ENCODE measurements at regions not wholly inside any gene's neighbourhood (a gene's known extent, or its start where the extent isn't known, plus 50 kb on each side); places are given as distances from the start of the nearest gene placed in this dataset.

DNA sequence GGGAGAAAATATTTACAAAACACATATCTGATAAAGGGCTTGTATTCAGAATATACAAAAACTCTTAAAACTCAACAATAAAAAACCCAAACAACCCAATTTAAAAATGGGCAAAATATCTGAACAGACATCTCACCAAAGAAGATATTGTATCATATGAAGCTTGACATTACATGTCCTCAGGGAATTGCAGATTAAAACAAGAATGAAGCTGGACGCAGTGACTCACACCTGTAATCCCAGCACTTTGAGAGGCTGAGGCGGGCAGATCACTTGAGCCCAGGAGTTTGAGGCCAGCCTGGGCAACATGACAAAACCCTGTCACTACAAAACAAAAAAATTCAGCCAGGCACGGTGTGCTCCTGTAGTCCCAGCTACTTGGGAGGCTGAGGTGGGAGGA, 135.4 kb upstream of the AKIRIN2 start:
- POLR2A ChIA-PET, result no interaction called here
- H3K4me1 ChIP-seq (ENCODE audit: insufficient read depth, low read length), result no peaks in the 10 kb centered on the region
- H3K27ac ChIP-seq (ENCODE audit: low read depth, low read length), result no peak overlapping the region
- Mint-ChIP-seq H3K4me1 (peaks cover 3 to 4% (median 4%) of the 10 kb centered on the region in 3 donors), H3K27ac (no peak overlapping the region), H3K9me3 (peaks cover 0 to 6% (median 0%) of the 10 kb centered on the region in 5 donors), H3K27me3 (peaks cover 3 to 5% of the 10 kb centered on the region in 2 donors), H3K36me3 (no peaks in the 10 kb centered on the region), H3K4me3 (no peak overlapping the region)
- H3K27me3 ChIP-seq (ENCODE audit: insufficient read depth, low read length, poor library complexity, severe bottlenecking), result no peaks in the 10 kb centered on the region
- CTCF ChIA-PET, result interaction anchor here (1.6 kb wide), 1 partner anchor 15 kb away, joined by 3 read pairs; no protein-coding TSS in a partner anchor
- no peak for DNase-seq
- no peaks in the 10 kb centered on the region for H3K9me3 ChIP-seq (ENCODE audit: low read length)
- H3K4me3 ChIP-seq (ENCODE audit: low read length), result no peak overlapping the region
- no peaks in the 10 kb centered on the region for H3K36me3 ChIP-seq (ENCODE audit: insufficient read depth, low read length)

DNA sequence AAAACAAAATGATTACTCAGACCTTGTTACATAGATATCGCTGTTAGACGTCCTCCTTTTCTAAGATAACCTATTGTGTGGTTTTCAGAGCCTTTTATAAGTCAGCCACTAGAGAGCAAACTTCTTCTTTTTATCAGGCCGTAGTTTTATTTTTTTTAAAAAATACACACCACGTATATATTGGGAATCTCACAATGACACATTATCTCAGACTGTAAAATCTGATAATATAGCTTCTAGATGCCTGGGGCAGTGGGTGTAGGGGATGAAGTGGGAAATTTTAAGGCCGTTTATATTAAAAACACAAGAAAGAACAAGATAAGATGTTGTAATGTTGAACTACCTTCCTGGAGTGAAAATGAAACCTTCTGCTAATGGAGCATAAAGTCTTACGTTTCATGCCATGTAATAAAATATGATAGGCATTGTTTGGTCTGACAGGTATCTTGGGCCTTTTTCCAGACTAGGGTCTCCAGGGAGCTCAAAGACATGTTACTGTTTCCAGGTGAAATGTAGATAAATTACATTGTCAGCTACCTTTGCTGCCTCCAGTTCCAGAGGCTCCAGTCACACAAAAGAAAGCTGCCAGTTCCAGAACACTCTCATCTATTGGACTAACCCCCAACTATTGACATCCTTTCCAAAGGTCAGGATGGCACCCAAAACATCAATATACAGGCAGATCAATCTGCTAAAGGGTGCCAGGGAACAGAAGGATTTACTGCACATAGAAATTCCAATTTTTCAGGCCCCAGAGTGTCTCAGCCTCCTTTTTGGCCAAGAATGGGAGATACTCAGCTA, 130.2 kb upstream of the AKIRIN2 start:
- Histone ChIP-seq H3K4me3 (ENCODE audit: low read length) (peak overlapping the region; percentile 51), H3K4me1 (ENCODE audit: insufficient read depth, low read length) (no peaks in the 10 kb centered on the region), H3K27ac (ENCODE audit: low read depth, low read length) (no peak overlapping the region), H3K27me3 (ENCODE audit: insufficient read depth, low read length, poor library complexity, severe bottlenecking) (no peaks in the 10 kb centered on the region), H3K36me3 (ENCODE audit: insufficient read depth, low read length) (no peaks in the 10 kb centered on the region), H3K9me3 (ENCODE audit: low read length) (no peaks in the 10 kb centered on the region)
- peak overlapping the region; percentile 62 to 97 (median 94) for H3K27ac Mint-ChIP-seq
- ChIA-PET CTCF (interaction anchor here (0.6 to 2.2 kb wide), 13 partner anchors 10 to 1039 kb away, joined by 3 to 11 read pairs (median 3); partner anchors contain the start of gene AKIRIN2), POLR2A (interaction anchor here (0.5 to 1.1 kb wide), 2 partner anchors 130 to 134 kb away, joined by 3 read pairs; no protein-coding TSS in a partner anchor)
- no peaks in the 10 kb centered on the region for H3K36me3 Mint-ChIP-seq
- H3K4me3 Mint-ChIP-seq, result peak overlapping the region; percentile 90 to 95 (median 93)
- H3K4me1 Mint-ChIP-seq, result peaks cover 6 to 12% (median 11%) of the 10 kb centered on the region in 3 donors
- no peaks in the 10 kb centered on the region for H3K9me3 Mint-ChIP-seq
- DNase-seq, result peak in 2 of 5 donors; percentile 16 to 27
- peaks cover 0 to 5% of the 10 kb centered on the region in 2 donors for H3K27me3 Mint-ChIP-seq

DNA sequence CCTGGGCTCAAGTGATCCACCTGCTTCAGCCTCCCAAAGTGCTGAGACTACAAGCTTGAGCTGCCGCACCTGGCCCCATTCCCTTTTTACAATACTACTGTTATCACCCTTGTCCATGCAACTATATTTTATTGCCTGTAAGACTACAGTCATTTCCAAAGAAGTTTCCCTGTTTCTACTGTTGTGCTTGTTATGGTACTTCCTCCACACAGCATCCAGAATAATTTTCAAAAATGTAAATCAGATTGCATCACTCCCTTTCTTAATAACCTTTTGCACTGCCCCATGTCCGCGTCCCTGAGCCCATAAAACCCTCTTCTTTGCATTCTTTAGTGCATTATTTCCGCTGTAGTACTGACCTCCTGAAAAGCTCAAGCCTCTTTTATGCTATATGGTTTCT, 128.9 kb upstream of the AKIRIN2 start:
- Histone ChIP-seq H3K4me3 (ENCODE audit: low read length) (no peak overlapping the region), H3K36me3 (ENCODE audit: insufficient read depth, low read length) (no peaks in the 10 kb centered on the region), H3K27me3 (ENCODE audit: insufficient read depth, low read length, poor library complexity, severe bottlenecking) (no peaks in the 10 kb centered on the region), H3K4me1 (ENCODE audit: insufficient read depth, low read length) (no peaks in the 10 kb centered on the region), H3K9me3 (ENCODE audit: low read length) (no peaks in the 10 kb centered on the region), H3K27ac (ENCODE audit: low read depth, low read length) (no peak overlapping the region)
- Mint-ChIP-seq H3K27me3 (peaks cover 0 to 5% of the 10 kb centered on the region in 2 donors), H3K4me3 (no peak overlapping the region), H3K9me3 (no peaks in the 10 kb centered on the region), H3K4me1 (peaks cover 12 to 18% (median 16%) of the 10 kb centered on the region in 3 donors), H3K36me3 (no peaks in the 10 kb centered on the region), H3K27ac (peak overlapping the region in 2 of 8 donors; percentile 2 to 17)
- POLR2A ChIA-PET, result interaction anchor here (0.7 kb wide), 1 partner anchor 51 kb away, joined by 3 read pairs; no protein-coding TSS in a partner anchor
- no peak for DNase-seq
- CTCF ChIA-PET, result interaction anchor here (0.9 to 1.5 kb wide), 2 partner anchors 8 to 182 kb away, joined by 3 to 5 read pairs; no protein-coding TSS in a partner anchor

DNA sequence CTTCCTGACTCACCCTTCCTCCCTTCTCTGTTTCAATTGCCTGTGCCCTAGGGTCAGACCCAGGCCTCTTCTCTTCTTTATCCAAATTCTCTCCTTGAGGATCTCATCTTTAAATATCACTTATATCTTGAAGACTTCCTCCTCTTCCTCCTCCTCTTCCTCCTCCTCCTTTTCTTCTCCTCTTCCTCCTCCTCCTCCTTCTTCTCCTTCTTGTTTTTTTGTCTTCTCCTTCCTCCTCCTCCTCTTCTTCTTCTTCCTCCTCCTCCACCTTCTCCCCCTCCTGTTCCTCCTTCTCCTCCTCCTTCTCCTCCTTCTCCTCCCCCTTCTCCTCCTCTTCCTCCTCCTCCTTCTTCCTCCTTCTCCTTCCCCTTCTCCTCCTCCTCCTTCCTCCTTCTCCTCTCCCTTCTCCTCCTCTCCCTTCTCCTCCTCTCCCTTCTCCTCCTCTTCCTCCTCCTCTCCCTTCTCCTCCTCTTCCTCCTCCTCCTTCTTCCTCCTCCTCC, 127.6 kb upstream of the AKIRIN2 start:
- H3K36me3 Mint-ChIP-seq, result no peaks in the 10 kb centered on the region
- CTCF ChIA-PET, result no interaction called here
- Histone ChIP-seq H3K4me1 (ENCODE audit: insufficient read depth, low read length) (peaks cover 6% of the 10 kb centered on the region), H3K27me3 (ENCODE audit: insufficient read depth, low read length, poor library complexity, severe bottlenecking) (no peaks in the 10 kb centered on the region), H3K9me3 (ENCODE audit: low read length) (no peaks in the 10 kb centered on the region), H3K27ac (ENCODE audit: low read depth, low read length) (no peak overlapping the region), H3K4me3 (ENCODE audit: low read length) (no peak overlapping the region), H3K36me3 (ENCODE audit: insufficient read depth, low read length) (no peaks in the 10 kb centered on the region)
- POLR2A ChIA-PET, result no interaction called here
- peak overlapping the region in 1 of 7 donors; percentile 24 for H3K4me3 Mint-ChIP-seq
- H3K27ac Mint-ChIP-seq, result no peak overlapping the region
- H3K27me3 Mint-ChIP-seq, result peaks cover 3 to 5% of the 10 kb centered on the region in 2 donors
- H3K9me3 Mint-ChIP-seq, result peaks cover 0 to 2% (median 0%) of the 10 kb centered on the region in 5 donors
- no peak for DNase-seq
- peaks cover 23 to 28% (median 23%) of the 10 kb centered on the region in 3 donors for H3K4me1 Mint-ChIP-seq

DNA sequence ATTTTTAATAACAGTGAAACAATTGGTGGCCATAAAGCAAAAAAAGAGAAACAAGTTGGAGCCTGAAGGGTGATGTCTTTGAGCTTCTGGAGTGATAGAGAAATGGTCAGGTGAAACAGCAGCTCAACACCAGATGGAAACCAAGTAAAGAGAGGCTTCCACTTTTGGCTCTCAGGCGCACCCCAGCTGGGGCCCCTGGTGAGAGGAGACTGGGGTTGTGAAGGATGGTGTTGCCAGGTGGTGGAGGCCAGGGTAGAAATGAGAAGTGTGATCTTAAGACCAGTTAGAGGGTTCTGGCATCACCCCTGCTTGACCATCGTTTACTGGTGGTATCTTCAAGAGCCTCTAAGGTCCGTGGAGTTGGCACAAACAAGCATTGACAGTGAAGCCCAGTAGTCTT, 126.0 kb upstream of the AKIRIN2 start:
- ChIA-PET CTCF (interaction anchor here (1.0 kb wide), 1 partner anchor 10 kb away, joined by 3 read pairs; no protein-coding TSS in a partner anchor), POLR2A (no interaction called here)
- H3K4me3 Mint-ChIP-seq, result no peak overlapping the region
- Histone ChIP-seq H3K36me3 (ENCODE audit: insufficient read depth, low read length) (no peaks in the 10 kb centered on the region), H3K9me3 (ENCODE audit: low read length) (no peaks in the 10 kb centered on the region), H3K4me3 (ENCODE audit: low read length) (no peak overlapping the region), H3K27ac (ENCODE audit: low read depth, low read length) (no peak overlapping the region), H3K4me1 (ENCODE audit: insufficient read depth, low read length) (peaks cover 6% of the 10 kb centered on the region), H3K27me3 (ENCODE audit: insufficient read depth, low read length, poor library complexity, severe bottlenecking) (no peaks in the 10 kb centered on the region)
- H3K9me3 Mint-ChIP-seq, result peaks cover 0 to 2% (median 0%) of the 10 kb centered on the region in 5 donors
- DNase-seq, result no peak
- H3K27me3 Mint-ChIP-seq, result peaks cover 3 to 4% of the 10 kb centered on the region in 2 donors
- no peaks in the 10 kb centered on the region for H3K36me3 Mint-ChIP-seq
- H3K27ac Mint-ChIP-seq, result peak overlapping the region in 1 of 8 donors; percentile 94
- H3K4me1 Mint-ChIP-seq, result peaks cover 23 to 28% (median 23%) of the 10 kb centered on the region in 3 donors

DNA sequence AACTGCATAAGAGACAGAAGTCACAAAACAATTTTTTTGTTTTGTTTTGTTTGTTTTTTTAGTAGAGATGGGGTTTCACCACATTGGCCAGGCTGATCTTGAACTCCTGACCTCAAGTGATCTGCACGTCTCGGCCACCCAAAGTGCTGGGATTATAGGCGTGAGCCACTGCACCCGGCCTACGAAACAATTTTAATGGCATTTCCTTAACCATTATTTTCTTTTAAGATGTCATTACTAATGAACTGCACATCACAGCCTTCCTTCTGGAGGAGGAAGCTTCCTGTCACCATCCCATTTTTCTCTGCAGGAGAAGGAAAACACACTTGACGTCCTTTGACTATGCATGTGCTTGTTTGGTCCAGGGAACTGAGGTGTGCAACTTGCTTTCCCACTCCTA, 125.3 kb upstream of the AKIRIN2 start:
- DNase-seq, result no peak
- Mint-ChIP-seq H3K4me1 (peaks cover 18 to 24% (median 18%) of the 10 kb centered on the region in 3 donors), H3K27me3 (peaks cover 3 to 4% of the 10 kb centered on the region in 2 donors), H3K9me3 (peaks cover 0 to 2% (median 0%) of the 10 kb centered on the region in 5 donors), H3K36me3 (no peaks in the 10 kb centered on the region), H3K27ac (peak overlapping the region in 1 of 8 donors; percentile 77), H3K4me3 (no peak overlapping the region)
- no peaks in the 10 kb centered on the region for H3K27me3 ChIP-seq (ENCODE audit: insufficient read depth, low read length, poor library complexity, severe bottlenecking)
- no peaks in the 10 kb centered on the region for H3K9me3 ChIP-seq (ENCODE audit: low read length)
- no peaks in the 10 kb centered on the region for H3K36me3 ChIP-seq (ENCODE audit: insufficient read depth, low read length)
- H3K27ac ChIP-seq (ENCODE audit: low read depth, low read length), result no peak overlapping the region
- ChIA-PET POLR2A (no interaction called here), CTCF (interaction anchor here (1.0 kb wide), 1 partner anchor 9 kb away, joined by 3 read pairs; no protein-coding TSS in a partner anchor)
- no peak overlapping the region for H3K4me3 ChIP-seq (ENCODE audit: low read length)
- peaks cover 6% of the 10 kb centered on the region for H3K4me1 ChIP-seq (ENCODE audit: insufficient read depth, low read length)

DNA sequence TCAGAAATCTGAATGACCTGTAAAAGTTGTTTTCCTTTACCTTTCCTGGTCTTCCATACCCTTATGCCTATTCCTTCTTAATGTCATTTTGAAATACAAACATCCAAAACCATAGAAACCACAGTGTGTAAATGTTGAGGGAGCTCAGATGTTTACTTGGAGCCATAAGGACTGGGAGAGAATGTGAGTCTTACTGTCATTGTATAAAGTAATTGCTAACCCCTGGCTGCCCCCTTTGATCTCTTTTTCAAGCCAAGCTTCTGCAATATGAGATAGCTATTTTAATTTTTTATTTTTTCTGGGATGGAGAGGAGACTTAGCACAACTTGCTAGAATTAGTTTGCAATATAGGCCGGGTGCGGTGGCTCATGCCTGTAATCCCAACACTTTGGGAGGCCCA, 124.4 kb upstream of the AKIRIN2 start:
- peaks cover 3 to 4% of the 10 kb centered on the region in 2 donors for H3K27me3 Mint-ChIP-seq
- H3K9me3 Mint-ChIP-seq, result peaks cover 0 to 2% (median 0%) of the 10 kb centered on the region in 5 donors
- H3K36me3 Mint-ChIP-seq, result no peaks in the 10 kb centered on the region
- peak overlapping the region in 3 of 8 donors; percentile 50 to 67 (median 61) for H3K27ac Mint-ChIP-seq
- no peaks in the 10 kb centered on the region for H3K36me3 ChIP-seq (ENCODE audit: insufficient read depth, low read length)
- POLR2A ChIA-PET, result no interaction called here
- H3K4me3 Mint-ChIP-seq, result no peak overlapping the region
- CTCF ChIA-PET, result no interaction called here
- no peak overlapping the region for H3K4me3 ChIP-seq (ENCODE audit: low read length)
- no peaks in the 10 kb centered on the region for H3K27me3 ChIP-seq (ENCODE audit: insufficient read depth, low read length, poor library complexity, severe bottlenecking)
- no peak overlapping the region for H3K27ac ChIP-seq (ENCODE audit: low read depth, low read length)
- H3K9me3 ChIP-seq (ENCODE audit: low read length), result no peaks in the 10 kb centered on the region
- no peak for DNase-seq
- peaks cover 12 to 17% (median 17%) of the 10 kb centered on the region in 3 donors for H3K4me1 Mint-ChIP-seq
- peaks cover 6% of the 10 kb centered on the region for H3K4me1 ChIP-seq (ENCODE audit: insufficient read depth, low read length)

DNA sequence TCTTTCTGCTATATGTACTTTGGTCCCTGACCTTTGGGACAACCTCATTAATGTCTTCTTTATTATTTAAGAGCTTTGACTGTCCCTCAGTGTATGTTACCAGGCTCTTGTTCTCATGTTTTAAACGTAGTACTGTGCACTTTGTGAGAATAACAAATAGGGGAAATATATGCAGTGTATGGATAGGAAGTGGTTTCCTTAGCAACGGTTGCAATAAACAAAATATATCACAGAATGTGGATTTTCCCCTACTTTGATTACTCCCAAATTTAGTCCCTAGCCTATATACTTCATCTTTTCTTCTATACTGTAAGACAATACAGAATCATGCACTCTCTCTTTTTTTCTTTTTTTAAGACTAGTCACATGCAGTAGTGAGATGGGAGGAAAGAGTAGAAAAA, 123.8 kb upstream of the AKIRIN2 start:
- Histone ChIP-seq H3K9me3 (ENCODE audit: low read length) (no peaks in the 10 kb centered on the region), H3K4me1 (ENCODE audit: insufficient read depth, low read length) (peaks cover 6% of the 10 kb centered on the region), H3K4me3 (ENCODE audit: low read length) (no peak overlapping the region), H3K27me3 (ENCODE audit: insufficient read depth, low read length, poor library complexity, severe bottlenecking) (no peaks in the 10 kb centered on the region), H3K36me3 (ENCODE audit: insufficient read depth, low read length) (no peaks in the 10 kb centered on the region), H3K27ac (ENCODE audit: low read depth, low read length) (no peak overlapping the region)
- CTCF ChIA-PET, result no interaction called here
- Mint-ChIP-seq H3K9me3 (peaks cover 0 to 2% (median 0%) of the 10 kb centered on the region in 5 donors), H3K36me3 (no peaks in the 10 kb centered on the region), H3K27me3 (peaks cover 0 to 3% of the 10 kb centered on the region in 2 donors), H3K4me1 (peaks cover 11 to 17% (median 17%) of the 10 kb centered on the region in 3 donors), H3K27ac (peak overlapping the region in 4 of 8 donors; percentile 11 to 75 (median 42)), H3K4me3 (no peak overlapping the region)
- POLR2A ChIA-PET, result no interaction called here
- DNase-seq, result peak in 1 of 5 donors; percentile 8
